HUES64 (cell line): ENCODE measurements at regions not wholly inside any gene's neighbourhood (a gene's known extent, or its start where the extent isn't known, plus 50 kb on each side); places are given as distances from the start of the nearest gene placed in this dataset.
"Not testable (repeated sequence)": the region's sequence is repeated elsewhere in the genome, so short reads cannot be mapped to it uniquely, and the experiment has no call there.

ENCODE experiments used
- H3K27ac ChIP-seq: 2 replicates; pipeline ENCODE4 v1.7.0; 2013; ENCODE audit warnings: low read depth, low read length, inconsistent platforms
- H3K27me3 ChIP-seq: 2 replicates; pipeline ENCODE4 v1.6.1; 2013; ENCODE audit warnings: mild to moderate bottlenecking, low read length; ENCODE audit not compliant: insufficient read depth
- H3K36me3 ChIP-seq: 2 replicates; pipeline ENCODE4 v1.6.1; 2013; ENCODE audit warnings: mild to moderate bottlenecking, low read length; ENCODE audit not compliant: insufficient read depth
- H3K4me1 ChIP-seq: 2 replicates; pipeline ENCODE4 v1.6.1; 2013; ENCODE audit warnings: mild to moderate bottlenecking, low read length, moderate library complexity; ENCODE audit not compliant: insufficient read depth
- H3K4me3 ChIP-seq: 2 replicates; pipeline ENCODE4 v1.5.1; 2013; ENCODE audit warnings: mild to moderate bottlenecking, low read length, moderate library complexity
- H3K9ac ChIP-seq: 2 replicates; pipeline ENCODE4 v1.6.1; 2013; ENCODE audit warnings: mild to moderate bottlenecking, low read depth, low read length
- H3K9me3 ChIP-seq: 2 replicates; pipeline ENCODE4 v1.6.1; 2013; ENCODE audit warnings: low read depth, low read length; ENCODE audit not compliant: insufficient read depth
- WGBS: fragments of 150-250, 120-280 bp; methylation state at CpG from one replicate; pipeline ENCODE4 v1.1.7; 2013; ENCODE audit warnings: missing lambda C conversion rate; 5-methylcytosine and 5-hydroxymethylcytosine counted together

DNA sequence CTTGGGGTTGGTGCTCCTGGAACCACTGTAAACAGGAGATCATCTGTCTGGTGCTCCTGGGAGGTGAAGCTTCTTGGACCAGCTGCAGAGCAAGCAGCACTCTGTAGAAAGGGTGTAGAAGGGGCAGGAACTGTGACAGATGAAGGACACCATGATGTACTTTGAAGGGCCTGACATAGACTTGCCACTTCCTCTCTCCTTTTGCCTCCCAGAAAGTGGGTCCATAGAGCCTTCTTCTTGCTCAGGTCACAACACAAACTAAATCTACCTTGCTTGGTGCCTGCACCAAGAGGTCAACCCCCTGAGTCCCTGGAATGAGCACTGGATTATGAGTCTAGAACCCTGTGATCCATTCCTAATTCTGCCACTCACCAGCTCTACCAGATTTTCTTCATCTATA lies 176.1 kb upstream of the HES1 start:
- peaks cover 71% of the 10 kb centered on the region for H3K27me3 ChIP-seq

DNA sequence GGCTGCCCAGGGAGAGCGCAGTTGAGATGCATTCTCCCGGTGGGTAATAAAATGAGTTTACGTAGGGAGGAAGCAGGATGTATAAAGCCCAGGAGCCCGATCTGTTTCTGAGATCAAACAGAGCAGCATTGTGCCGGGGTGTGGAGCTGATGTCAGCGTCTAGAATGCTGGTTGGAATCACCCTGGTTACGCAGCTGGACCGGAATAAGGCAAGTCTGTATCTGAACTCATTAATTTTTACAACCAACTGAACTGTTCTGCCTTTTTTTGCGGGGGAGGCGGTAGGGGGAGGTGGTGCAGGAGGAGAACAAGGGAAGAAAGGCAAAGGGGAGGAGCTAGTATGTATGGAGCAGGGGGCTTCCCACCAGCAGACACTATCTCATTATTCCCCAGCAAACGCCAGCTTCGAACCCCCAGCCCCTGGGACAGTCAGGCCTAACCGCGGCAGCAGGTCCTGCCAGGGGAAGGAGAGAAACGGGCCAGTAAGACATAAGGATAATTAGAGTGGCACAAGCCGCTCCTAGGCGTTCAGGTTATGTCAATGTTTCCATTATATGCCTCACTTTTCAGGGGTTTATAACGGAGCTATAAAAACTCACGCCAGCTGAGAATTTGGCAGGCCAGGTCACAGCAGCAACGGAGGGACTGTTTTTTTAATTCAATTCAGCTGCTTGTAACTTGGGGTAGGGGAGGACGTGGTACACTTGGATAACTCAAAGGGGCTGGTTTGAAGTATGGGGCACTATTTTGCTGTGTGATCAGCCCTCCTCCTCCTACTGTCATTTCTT lies 175.3 kb upstream of the HES1 start:
- no peak overlapping the region for H3K4me3 ChIP-seq

More for the DNA sequence above, 176.1 kb upstream of the HES1 start:
- H3K4me1 ChIP-seq: peaks cover 8% of the 10 kb centered on the region; the same call in 1 of the 2 replicates
- H3K9me3 ChIP-seq: peaks cover 4% of the 10 kb centered on the region; the same call in 1 of the 2 replicates
- no peaks in the 10 kb centered on the region for H3K36me3 ChIP-seq
- no peak overlapping the region for H3K9ac ChIP-seq
- H3K27ac ChIP-seq: no peak overlapping the region
- no peak overlapping the region for H3K4me3 ChIP-seq

DNA sequence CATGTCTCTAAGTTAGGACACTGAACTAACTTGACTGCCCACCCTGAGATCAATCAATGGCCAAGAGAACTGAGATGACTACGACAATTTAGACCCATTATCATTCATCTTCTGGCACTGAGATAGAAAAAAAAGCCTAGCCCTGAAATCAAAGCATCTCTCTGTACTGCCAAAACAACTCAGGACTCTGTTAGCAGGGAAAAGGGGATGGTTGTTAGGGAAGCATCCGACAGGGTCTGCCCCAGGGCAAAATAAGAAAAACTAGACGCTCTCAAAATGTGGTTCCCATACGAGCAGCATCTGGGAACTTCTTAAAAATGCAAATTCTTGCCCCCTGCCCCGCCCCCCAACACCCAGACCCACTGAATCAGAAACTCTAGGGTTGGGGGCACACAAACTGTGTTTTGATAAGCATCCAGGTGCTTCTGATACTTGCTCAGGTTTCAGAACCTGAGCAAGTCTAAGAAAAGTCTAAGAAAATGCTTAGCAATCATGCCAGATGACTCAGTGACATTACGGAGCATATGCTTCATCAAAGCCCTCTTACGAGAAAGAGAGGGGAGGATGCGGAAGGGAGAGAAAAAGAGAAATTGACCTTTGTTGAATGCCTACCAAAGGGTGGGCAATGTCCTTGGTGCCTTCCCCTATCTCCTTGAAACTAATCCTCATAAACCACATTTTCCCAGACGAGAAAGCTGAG lies 172.8 kb upstream of the HES1 start:
- Histone ChIP-seq H3K9ac (no peak overlapping the region), H3K27me3 (peaks cover 76% of the 10 kb centered on the region), H3K4me1 (peaks cover 8% of the 10 kb centered on the region; the same call in 1 of the 2 replicates), H3K9me3 (no peaks in the 10 kb centered on the region), H3K4me3 (no peak overlapping the region), H3K36me3 (no peaks in the 10 kb centered on the region), H3K27ac (no peak overlapping the region)
- 58% methylated on average over 9 of the region's 9 CpGs for WGBS

More for the DNA sequence above, 175.3 kb upstream of the HES1 start:
- Histone ChIP-seq H3K4me1 (peaks cover 8% of the 10 kb centered on the region; the same call in 1 of the 2 replicates), H3K36me3 (no peaks in the 10 kb centered on the region), H3K27me3 (peaks cover 79% of the 10 kb centered on the region), H3K9me3 (no peaks in the 10 kb centered on the region), H3K9ac (no peak overlapping the region), H3K27ac (no peak overlapping the region)
- WGBS: 86% methylated on average over 20 of the region's 21 CpGs

DNA sequence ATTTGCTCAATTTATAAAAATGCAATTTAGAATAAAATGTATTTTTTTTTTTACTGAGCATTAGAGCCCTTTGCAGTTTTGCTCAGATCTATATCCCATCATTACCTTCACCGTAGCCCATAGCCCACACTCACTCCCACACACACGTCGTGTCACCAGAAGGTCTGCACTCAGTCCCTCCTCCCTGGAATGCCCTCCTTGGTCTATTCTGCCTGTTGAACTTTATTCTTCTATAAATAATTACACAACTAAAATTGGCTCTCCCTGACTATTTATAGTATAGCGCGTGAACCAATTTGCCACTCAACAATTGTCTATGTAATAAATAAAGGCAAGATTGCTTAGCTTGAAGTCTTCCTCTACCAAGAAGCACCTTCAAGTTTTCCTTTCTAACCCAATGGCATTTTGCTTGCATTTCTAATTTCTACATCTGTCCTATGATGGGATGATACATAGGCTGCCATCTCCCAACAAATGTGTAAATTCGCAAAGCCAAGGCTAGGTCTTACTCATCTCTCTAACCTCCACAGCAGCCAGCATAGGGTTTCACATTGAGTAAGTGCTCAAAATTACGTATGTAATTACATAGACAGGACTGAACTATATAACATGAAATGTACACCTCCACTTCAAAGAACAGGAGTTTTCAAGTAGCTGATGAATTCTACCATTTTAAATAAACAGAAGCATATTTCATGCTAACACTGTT lies 172.0 kb upstream of the HES1 start:
- 84% methylated on average over 5 of the region's 7 CpGs for WGBS
- Histone ChIP-seq H3K9ac (no peak overlapping the region), H3K27ac (no peak overlapping the region), H3K36me3 (no peaks in the 10 kb centered on the region), H3K4me3 (no peak overlapping the region), H3K27me3 (peaks cover 70% of the 10 kb centered on the region), H3K9me3 (no peaks in the 10 kb centered on the region), H3K4me1 (peaks cover 8% of the 10 kb centered on the region; the same call in 1 of the 2 replicates)

DNA sequence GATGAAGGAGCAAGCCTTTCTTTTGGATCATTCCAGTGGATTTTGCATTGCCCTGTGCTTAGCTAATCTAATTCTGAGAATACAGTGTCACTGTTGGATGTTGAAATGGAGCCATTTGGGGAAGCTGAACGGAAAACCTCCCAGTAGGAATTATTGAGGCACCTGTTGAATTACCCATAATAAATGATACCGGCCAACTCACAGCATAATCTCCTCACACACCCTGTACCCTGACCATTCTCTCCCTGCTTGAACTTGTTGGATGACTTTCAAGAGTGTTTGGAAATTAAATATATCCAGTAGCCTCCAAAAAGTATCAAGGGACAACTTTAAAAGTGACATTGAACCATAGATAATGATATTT lies 171.4 kb upstream of the HES1 start:
- Histone ChIP-seq H3K36me3 (no peaks in the 10 kb centered on the region), H3K9me3 (no peaks in the 10 kb centered on the region), H3K27me3 (peaks cover 66% of the 10 kb centered on the region), H3K9ac (no peak overlapping the region), H3K4me1 (peaks cover 8% of the 10 kb centered on the region; the same call in 1 of the 2 replicates), H3K4me3 (no peak overlapping the region), H3K27ac (no peak overlapping the region)
- WGBS: 94% methylated on average over 2 of the region's 2 CpGs

GRCh38 chr3:193968380-193968974 lies 167.5 kb upstream of the HES1 start:
- Histone ChIP-seq H3K9me3 (no peaks in the 10 kb centered on the region), H3K4me3 (no peak overlapping the region), H3K4me1 (peaks cover 29% of the 10 kb centered on the region), H3K36me3 (no peaks in the 10 kb centered on the region), H3K27ac (no peak overlapping the region), H3K9ac (no peak overlapping the region), H3K27me3 (peaks cover 33% of the 10 kb centered on the region)
- WGBS: 91% methylated on average over 5 of the region's 5 CpGs

DNA sequence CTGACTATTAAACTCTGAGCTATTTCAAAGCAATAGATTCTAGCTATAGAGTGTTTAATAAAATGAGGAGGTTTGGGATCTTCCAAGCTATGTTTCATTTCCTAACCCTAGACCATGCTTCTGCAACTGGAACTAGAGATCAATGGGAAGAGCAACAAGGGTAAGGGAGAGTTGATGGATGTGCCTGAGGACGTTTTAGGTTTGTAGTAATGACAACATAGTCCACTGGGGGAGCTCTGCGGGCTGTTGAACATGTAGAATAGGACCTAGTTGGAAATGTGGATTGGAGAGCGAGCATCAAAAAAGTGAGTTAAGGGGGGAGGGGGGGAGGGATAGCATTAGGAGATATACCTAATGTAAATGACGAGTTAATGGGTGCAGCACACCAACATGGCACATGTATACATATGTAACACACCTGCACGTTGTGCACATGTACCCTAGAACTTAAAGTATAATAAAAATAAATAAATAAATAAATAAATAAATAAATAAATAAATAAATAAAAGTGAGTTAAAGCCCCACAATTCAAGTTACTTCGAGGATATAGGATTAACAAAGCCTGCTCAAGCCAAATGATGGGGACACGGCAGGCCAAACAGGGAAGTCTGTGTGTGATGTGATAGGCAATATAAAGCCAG lies 165.7 kb upstream of the HES1 start:
- Histone ChIP-seq H3K27me3 (peaks cover 15% of the 10 kb centered on the region), H3K4me1 (peaks cover 47% of the 10 kb centered on the region)
- not testable (repeated sequence) for H3K27ac ChIP-seq, H3K36me3 ChIP-seq, H3K9ac ChIP-seq, H3K9me3 ChIP-seq, H3K4me3 ChIP-seq
- 30% methylated on average over 5 of the region's 7 CpGs for WGBS

GRCh38 chr3:193970773-193971206 lies 165.2 kb upstream of the HES1 start:
- WGBS: 67% methylated on average over 3 of the region's 3 CpGs
- no peak overlapping the region for H3K4me3 ChIP-seq
- no peak overlapping the region for H3K27ac ChIP-seq
- no peak overlapping the region for H3K9ac ChIP-seq
- no peaks in the 10 kb centered on the region for H3K36me3 ChIP-seq
- no peaks in the 10 kb centered on the region for H3K9me3 ChIP-seq
- H3K27me3 ChIP-seq: peaks cover 10% of the 10 kb centered on the region
- H3K4me1 ChIP-seq: peaks cover 52% of the 10 kb centered on the region

- no peaks in the 10 kb centered on the region for H3K36me3 ChIP-seq
- 92% methylated on average over 9 of the region's 9 CpGs for WGBS
- peaks cover 58% of the 10 kb centered on the region for H3K4me1 ChIP-seq
- no peak overlapping the region for H3K27ac ChIP-seq
- peaks cover 6% of the 10 kb centered on the region; the same call in 1 of the 2 replicates for H3K27me3 ChIP-seq
- no peak overlapping the region for H3K4me3 ChIP-seq
- H3K9ac ChIP-seq: no peak overlapping the region
- H3K9me3 ChIP-seq: no peaks in the 10 kb centered on the region
Observed at GRCh38 chr3:193971261-193971751, 164.6 kb upstream of the HES1 start.

GRCh38 chr3:193971966-193972365 lies 164.0 kb upstream of the HES1 start:
- Histone ChIP-seq H3K36me3 (no peaks in the 10 kb centered on the region), H3K27me3 (peaks cover 6% of the 10 kb centered on the region; the same call in 1 of the 2 replicates), H3K27ac (no peak overlapping the region), H3K9me3 (no peaks in the 10 kb centered on the region), H3K4me3 (no peak overlapping the region), H3K4me1 (peaks cover 61% of the 10 kb centered on the region), H3K9ac (no peak overlapping the region)
- WGBS: 90% methylated on average over 1 of the region's 1 CpG
